T-cell (primary cell): ENCODE measurements at regions not wholly inside any gene's neighbourhood (a gene's known extent, or its start where the extent isn't known, plus 50 kb on each side); places are given as distances from the start of the nearest gene placed in this dataset.

Experiments
- ATAC-seq, 4 experiments: fragments of 200-7000 bp in 3 of 4; fragments of 150-1000 bp in 1 of 4; cut with Tn5 transposase; replicated peaks in 1 of 4; 1 replicate in 3 of 4; 2 replicates in 1 of 4; pipeline ENCODE4 v1.10.0; 2021; ENCODE audit warnings: moderate library complexity in 3 of 4, mild to moderate bottlenecking in 2 of 4, moderate number of reproducible peaks in 1 of 4
- CTCF ChIA-PET, 2 donors: fragments of 300-600 bp; sonication (Branson Sonifier 250); formaldehyde crosslinking; loops; one replicate each; lab custom pipeline; 2022; ENCODE audit warnings: antibody characterized with exemption in 2 of 2; lab: Charles Lee
- POLR2A ChIA-PET, 2 donors: fragments of 300-600 bp; sonication (Branson Sonifier 250); formaldehyde crosslinking; loops; one replicate each; lab custom pipeline; 2022; ENCODE audit warnings: antibody characterized with exemption in 2 of 2; lab: Charles Lee
- DNase-seq, 35 experiments: peaks; one replicate each; pipeline versions ENCODE4 v3.0.0 to v3.0.0-alpha.2; 2013 to 2023
- H3K27ac ChIP-seq: one replicate; pipeline ENCODE4 v1.5.1; 2013; ENCODE audit warnings: low read length
- H3K27me3 ChIP-seq, 2 experiments: replicated peaks in 1 of 2; 1 replicate in 1 of 2; 2 replicates in 1 of 2; pipeline versions ENCODE4 v1.6.1 to v1.7.0; 2013; ENCODE audit warnings: low read length in 1 of 2, mixed read lengths in 1 of 2; ENCODE audit not compliant: control insufficient read depth in 2 of 2, insufficient read depth in 2 of 2; ENCODE audit errors: extremely low read depth in 1 of 2
- H3K36me3 ChIP-seq, 2 donors: 1 replicate in 1 of 2; 2 replicates in 1 of 2; pipeline versions ENCODE4 v1.6.1 to v1.7.0; 2013; ENCODE audit warnings: low read length in 1 of 2; ENCODE audit not compliant: control insufficient read depth in 2 of 2, insufficient read depth in 1 of 2; ENCODE audit errors: extremely low read depth in 1 of 2
- H3K4me1 ChIP-seq, 2 experiments: 1 replicate in 1 of 2; 2 replicates in 1 of 2; pipeline versions ENCODE4 v1.6.1 to v1.7.0; 2013; ENCODE audit warnings: low read length in 2 of 2, mixed read lengths in 1 of 2; ENCODE audit not compliant: insufficient read depth in 2 of 2, control insufficient read depth in 1 of 2; ENCODE audit errors: extremely low read depth in 1 of 2
- H3K4me3 ChIP-seq, 2 donors: 1 replicate in 1 of 2; 2 replicates in 1 of 2; pipeline versions ENCODE4 v1.5.1 to v1.7.0; 2013; ENCODE audit warnings: mild to moderate bottlenecking in 2 of 2, low read length in 1 of 2, moderate library complexity in 1 of 2; ENCODE audit not compliant: control insufficient read depth in 1 of 2; ENCODE audit errors: extremely low read depth in 1 of 2
- H3K9me3 ChIP-seq: 2 replicates; pipeline ENCODE4 v1.7.0; 2013
- H3K27ac Mint-ChIP-seq, 2 donors: one replicate each; pipeline ENCODE4 v1.8.0; 2020 to 2021; ENCODE audit warnings: mild to moderate bottlenecking in 2 of 2, mixed read lengths in 2 of 2
- H3K27me3 Mint-ChIP-seq, 2 donors: one replicate each; pipeline ENCODE4 v1.8.0; 2021 to 2022; ENCODE audit warnings: mixed read lengths in 2 of 2
- H3K36me3 Mint-ChIP-seq: one replicate; pipeline ENCODE4 v1.8.0; 2021; ENCODE audit warnings: mixed read lengths
- H3K4me1 Mint-ChIP-seq, 3 donors: one replicate each; pipeline ENCODE4 v1.8.0; 2020 to 2022; ENCODE audit warnings: mixed read lengths in 3 of 3, mild to moderate bottlenecking in 1 of 3
- H3K4me3 Mint-ChIP-seq, 3 donors: one replicate each; pipeline ENCODE4 v1.8.0; 2020 to 2022; ENCODE audit warnings: mild to moderate bottlenecking in 3 of 3, mixed read lengths in 3 of 3, moderate library complexity in 3 of 3
- H3K9me3 Mint-ChIP-seq, 3 donors: one replicate each; pipeline ENCODE4 v1.8.0; 2020 to 2022; ENCODE audit warnings: mixed read lengths in 3 of 3
- WGBS: methylation state at CpG from one replicate; pipeline ENCODE4 v1.1.5; 2013; ENCODE audit warnings: missing lambda C conversion rate; ENCODE audit not compliant: insufficient coverage; 5-methylcytosine and 5-hydroxymethylcytosine counted together

DNA sequence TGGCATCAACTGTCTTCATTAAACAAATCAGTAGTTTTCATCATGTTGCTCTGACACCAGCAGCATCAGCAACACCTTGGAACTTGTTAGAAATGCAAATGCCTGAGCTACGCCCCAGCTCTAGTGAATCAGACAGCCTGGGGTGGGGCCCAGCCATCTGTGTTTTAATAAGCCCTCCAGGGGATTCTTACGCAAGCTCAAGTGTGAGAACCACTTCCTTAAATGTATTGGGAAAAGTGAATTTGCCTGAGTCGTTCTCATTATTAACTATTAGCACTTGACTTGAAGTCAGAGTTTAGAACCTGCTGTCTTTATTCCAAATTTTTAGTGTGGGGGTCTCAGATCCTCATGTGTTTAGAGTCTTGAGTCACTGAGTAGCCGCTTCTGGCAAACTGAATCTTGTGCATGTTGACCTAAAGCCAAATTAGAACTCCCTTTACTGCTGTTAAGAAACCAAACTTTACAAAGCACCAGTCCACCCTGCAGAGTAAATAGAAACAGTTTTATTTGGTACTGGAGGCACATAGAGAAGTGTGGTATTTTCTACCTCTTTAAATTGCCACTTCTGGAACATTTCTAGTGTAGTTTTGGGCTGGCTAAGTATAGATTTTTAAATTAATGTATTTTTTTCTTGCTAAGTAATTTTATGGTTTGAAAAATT lies 137.4 kb upstream of the COX10 start:
- Histone ChIP-seq H3K27ac (no peak overlapping the region), H3K27me3 (no peaks in the 10 kb centered on the region), H3K4me1 (no peaks in the 10 kb centered on the region), H3K36me3 (no peaks in the 10 kb centered on the region), H3K9me3 (no peaks in the 10 kb centered on the region), H3K4me3 (no peak overlapping the region)
- Mint-ChIP-seq H3K4me1 (peaks cover 0 to 2% (median 0%) of the 10 kb centered on the region in 3 donors), H3K27me3 (no peaks in the 10 kb centered on the region), H3K27ac (no peak overlapping the region), H3K9me3 (peaks cover 4 to 8% (median 5%) of the 10 kb centered on the region in 3 donors), H3K4me3 (no peak overlapping the region), H3K36me3 (peaks cover 16% of the 10 kb centered on the region)
- ATAC-seq: no peak
- whole genome bisulfite sequencing: 40% methylated on average over 1 of the region's 4 CpGs
- POLR2A ChIA-PET: no interaction called here
- DNase-seq: peak in 4 of 35 experiments; percentile 1 to 34 (median 8)
- CTCF ChIA-PET: no interaction called here

DNA sequence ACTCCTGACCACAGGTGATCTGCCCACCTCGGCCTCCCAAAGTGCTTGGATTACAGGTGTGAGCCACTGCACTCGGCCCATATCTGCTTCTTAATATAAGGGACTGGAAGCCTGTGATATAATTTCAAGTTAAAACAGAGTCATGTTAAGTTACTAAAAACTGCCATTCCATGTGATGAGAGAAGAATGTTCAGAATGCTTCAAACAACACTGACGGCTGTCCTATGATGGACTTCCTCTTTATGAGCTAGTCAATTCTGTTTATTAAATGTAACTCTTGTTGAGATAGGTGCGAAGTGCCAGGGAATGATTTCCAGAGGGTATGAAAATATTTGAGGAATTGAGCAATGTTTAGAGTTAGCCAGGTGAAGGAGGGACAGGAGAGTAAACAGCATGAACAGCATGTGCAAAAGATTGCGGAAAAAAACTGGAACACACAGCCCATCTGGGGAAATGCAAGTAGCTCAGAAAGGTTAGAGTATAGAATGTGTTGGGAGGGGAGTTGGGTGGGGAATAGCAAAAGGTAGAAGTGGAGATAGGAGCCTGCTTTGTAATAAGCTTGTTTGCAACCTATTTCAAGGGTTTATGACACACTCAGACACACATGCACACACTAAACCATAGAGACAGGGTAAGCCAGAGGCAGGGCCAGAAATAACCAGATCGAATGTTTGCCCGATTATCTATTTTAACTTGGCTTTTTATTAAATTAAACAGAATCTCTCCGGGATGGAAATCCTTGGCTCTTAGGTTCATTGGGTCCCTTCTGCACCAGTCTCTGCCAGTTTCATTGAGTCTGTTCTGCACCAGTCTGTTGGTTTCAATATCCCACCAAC lies 135.6 kb upstream of the COX10 start:
- peaks cover 0 to 2% (median 0%) of the 10 kb centered on the region in 3 donors for H3K4me1 Mint-ChIP-seq
- no peak for ATAC-seq
- H3K4me3 Mint-ChIP-seq: no peak overlapping the region
- H3K9me3 Mint-ChIP-seq: peaks cover 4 to 8% (median 5%) of the 10 kb centered on the region in 3 donors
- peaks cover 13% of the 10 kb centered on the region for H3K36me3 Mint-ChIP-seq
- Histone ChIP-seq H3K27ac (no peak overlapping the region), H3K9me3 (no peaks in the 10 kb centered on the region), H3K4me1 (no peaks in the 10 kb centered on the region), H3K4me3 (no peak overlapping the region), H3K36me3 (no peaks in the 10 kb centered on the region), H3K27me3 (no peaks in the 10 kb centered on the region)
- ChIA-PET CTCF (no interaction called here), POLR2A (no interaction called here)
- H3K27me3 Mint-ChIP-seq: no peaks in the 10 kb centered on the region
- WGBS: 61% methylated on average over 5 of the region's 8 CpGs
- DNase-seq: no peak
- H3K27ac Mint-ChIP-seq: no peak overlapping the region

DNA sequence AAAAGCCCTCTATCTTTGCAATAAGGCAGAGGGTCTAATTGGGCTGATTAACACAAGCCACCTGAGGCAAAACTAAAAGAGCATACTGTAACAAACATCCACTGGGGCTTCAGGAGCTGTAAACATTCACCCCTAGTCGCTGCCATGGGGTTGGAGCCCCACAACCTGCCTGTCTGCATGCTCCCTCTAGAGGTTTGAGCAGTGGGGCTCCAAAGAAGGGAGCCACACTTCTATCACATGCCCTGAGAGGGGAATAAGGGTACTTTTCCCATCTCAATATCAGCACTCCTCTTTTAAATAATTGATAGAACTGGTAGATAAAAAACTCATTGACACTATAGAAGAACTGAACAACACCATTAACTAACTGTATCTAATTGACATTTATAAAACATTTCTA lies 130.1 kb upstream of the COX10 start:
- Histone ChIP-seq H3K4me1 (no peaks in the 10 kb centered on the region), H3K36me3 (no peaks in the 10 kb centered on the region), H3K4me3 (no peak overlapping the region), H3K9me3 (no peaks in the 10 kb centered on the region), H3K27ac (no peak overlapping the region), H3K27me3 (no peaks in the 10 kb centered on the region)
- ChIA-PET POLR2A (no interaction called here), CTCF (no interaction called here)
- Mint-ChIP-seq H3K4me1 (no peaks in the 10 kb centered on the region), H3K4me3 (no peak overlapping the region), H3K27ac (no peak overlapping the region), H3K36me3 (peaks cover 9% of the 10 kb centered on the region), H3K9me3 (peaks cover 7 to 12% (median 9%) of the 10 kb centered on the region in 3 donors), H3K27me3 (no peaks in the 10 kb centered on the region)
- ATAC-seq (no peak), DNase-seq (no peak)
- WGBS: no CpG with 5 or more reads among the region's 1 CpG

DNA sequence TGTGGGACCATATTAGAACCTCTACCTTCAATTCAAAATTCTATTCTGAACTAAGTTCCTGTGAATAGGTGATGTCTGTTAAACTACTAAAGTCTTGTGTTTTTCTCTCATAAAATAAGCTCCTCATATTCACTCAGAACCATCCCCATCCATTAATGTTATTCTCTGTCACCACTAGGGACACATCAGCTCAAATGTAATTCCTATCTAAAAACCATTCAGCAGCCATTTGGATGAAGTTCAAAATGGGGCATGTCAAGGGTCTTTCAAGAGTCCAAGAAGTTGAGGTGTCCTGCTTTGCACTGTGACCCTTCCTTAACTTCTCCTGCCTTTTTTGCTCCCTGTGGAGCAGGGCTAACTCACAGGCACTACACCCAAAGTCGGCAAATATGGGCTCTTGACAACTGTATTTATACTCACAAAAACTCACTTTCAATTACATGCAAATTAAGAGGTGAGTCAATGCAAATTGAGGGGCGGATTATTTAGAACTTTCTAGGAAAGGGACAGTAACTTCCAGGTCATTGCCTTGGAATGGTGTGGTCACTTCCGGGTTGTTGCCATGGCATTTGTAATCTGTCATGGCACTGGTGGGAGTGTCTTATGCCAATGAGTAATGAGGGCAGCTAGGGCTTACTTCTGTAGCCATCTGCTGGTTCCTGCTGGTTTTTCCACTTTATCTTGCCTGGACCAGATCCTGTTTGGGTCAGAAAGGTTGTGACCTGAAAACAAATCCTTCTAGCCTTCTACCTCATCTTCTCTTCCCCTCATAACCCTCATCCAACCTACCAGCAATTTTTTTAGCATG lies 128.2 kb upstream of the COX10 start:
- Histone ChIP-seq H3K4me3 (no peak overlapping the region), H3K27me3 (no peaks in the 10 kb centered on the region), H3K36me3 (no peaks in the 10 kb centered on the region), H3K9me3 (no peaks in the 10 kb centered on the region), H3K4me1 (no peaks in the 10 kb centered on the region), H3K27ac (no peak overlapping the region)
- Mint-ChIP-seq H3K27ac (no peak overlapping the region), H3K4me1 (no peaks in the 10 kb centered on the region), H3K4me3 (no peak overlapping the region), H3K36me3 (peaks cover 9% of the 10 kb centered on the region), H3K27me3 (no peaks in the 10 kb centered on the region), H3K9me3 (peaks cover 7 to 12% (median 9%) of the 10 kb centered on the region in 3 donors)
- DNase-seq (no peak), ATAC-seq (no peak)
- ChIA-PET POLR2A (no interaction called here), CTCF (no interaction called here)
- WGBS: 100% methylated on average over 1 of the region's 3 CpGs

DNA sequence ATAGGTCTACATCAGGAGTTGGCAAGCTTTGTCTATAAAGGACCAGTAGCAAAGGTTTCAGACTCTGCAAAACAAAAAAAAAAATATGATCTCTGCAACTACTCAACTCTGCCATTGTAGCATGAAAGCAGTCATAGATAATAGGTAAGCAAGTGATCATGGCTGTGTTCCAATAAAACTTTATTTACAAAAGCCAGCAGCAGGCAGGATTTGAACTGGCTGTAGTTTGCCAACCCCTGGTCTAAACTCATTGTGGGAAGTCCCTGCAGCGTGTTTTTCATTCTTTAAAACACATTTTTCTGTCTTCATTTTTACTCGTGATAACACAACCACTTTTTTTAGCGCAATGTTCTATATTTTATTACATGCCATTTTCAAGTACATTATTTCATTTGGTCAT lies 127.5 kb upstream of the COX10 start:
- Mint-ChIP-seq H3K36me3 (peaks cover 9% of the 10 kb centered on the region), H3K9me3 (peaks cover 7 to 12% (median 9%) of the 10 kb centered on the region in 3 donors), H3K4me3 (no peak overlapping the region), H3K27ac (no peak overlapping the region), H3K4me1 (no peaks in the 10 kb centered on the region), H3K27me3 (no peaks in the 10 kb centered on the region)
- Histone ChIP-seq H3K27me3 (no peaks in the 10 kb centered on the region), H3K4me1 (no peaks in the 10 kb centered on the region), H3K36me3 (no peaks in the 10 kb centered on the region), H3K27ac (no peak overlapping the region), H3K9me3 (no peaks in the 10 kb centered on the region), H3K4me3 (no peak overlapping the region)
- ChIA-PET POLR2A (no interaction called here), CTCF (no interaction called here)
- ATAC-seq (no peak), DNase-seq (no peak)
- 60% methylated on average over 1 of the region's 3 CpGs for WGBS

DNA sequence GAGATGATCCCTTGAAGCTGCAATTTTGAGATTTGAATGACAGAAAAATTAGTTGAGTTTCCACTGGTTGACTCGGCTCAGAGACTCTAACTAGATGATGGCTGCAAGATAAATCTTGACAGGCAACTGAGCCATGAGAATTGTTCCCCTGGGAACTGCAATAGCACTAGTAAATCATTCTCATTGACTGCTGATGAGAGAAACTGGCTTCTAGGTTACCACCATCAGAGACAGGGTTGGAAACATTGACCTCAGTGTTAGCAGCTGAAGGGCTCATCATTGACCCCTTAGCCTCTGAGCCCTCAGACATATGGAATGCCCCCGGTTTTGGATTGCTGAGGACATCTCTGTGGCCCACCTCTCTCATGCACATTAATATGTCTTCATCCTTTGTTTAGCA lies 125.4 kb upstream of the COX10 start:
- no CpG with 5 or more reads among the region's 2 CpGs for WGBS
- ChIA-PET POLR2A (no interaction called here), CTCF (no interaction called here)
- no peaks in the 10 kb centered on the region for H3K9me3 ChIP-seq
- no peak overlapping the region for H3K27ac ChIP-seq
- Mint-ChIP-seq H3K27me3 (no peaks in the 10 kb centered on the region), H3K36me3 (peaks cover 9% of the 10 kb centered on the region), H3K4me1 (no peaks in the 10 kb centered on the region), H3K9me3 (peaks cover 7 to 12% (median 9%) of the 10 kb centered on the region in 3 donors), H3K27ac (no peak overlapping the region), H3K4me3 (no peak overlapping the region)
- H3K4me3 ChIP-seq: no peak overlapping the region
- H3K4me1 ChIP-seq: no peaks in the 10 kb centered on the region
- no peaks in the 10 kb centered on the region for H3K27me3 ChIP-seq
- no peaks in the 10 kb centered on the region for H3K36me3 ChIP-seq
- ATAC-seq (no peak), DNase-seq (no peak)
